Neural progenitor cell (in vitro differentiated cells): ENCODE measurements at regions not wholly inside any gene's neighbourhood (a gene's known extent, or its start where the extent isn't known, plus 50 kb on each side); places are given as distances from the start of the nearest gene placed in this dataset.

Experiments used
- CTCF ChIP-seq: fragments of 200-600 bp; sonication (generic); IDR thresholded peaks from 2 replicates; pipeline ENCODE4 v1.5.1; 2017; ENCODE audit warnings: antibody characterized with exemption, mild to moderate bottlenecking
- EZH2 ChIP-seq: fragments of 200-600 bp; sonication (generic); IDR thresholded peaks from 2 replicates; pipeline ENCODE4 v1.6.1; 2017; ENCODE audit warnings: antibody characterized with exemption, mild to moderate bottlenecking, moderate library complexity
- EZH2phosphoT487 ChIP-seq: fragments of 200-600 bp; sonication (generic); IDR thresholded peaks from 2 replicates; pipeline ENCODE4 v1.6.1; 2017; ENCODE audit warnings: antibody characterized with exemption

- TF ChIP-seq CTCF (no peak), EZH2phosphoT487 (no peak), EZH2 (no peak)
Observed at GRCh38 chr13:56864451-56864850, 276.3 kb upstream of the PRR20A start.
